NCI-H1417 treated with DMSO at 0.1 percent for 48 hours (cell line): ENCODE measurements at regions not wholly inside any gene's neighbourhood (a gene's known extent, or its start where the extent isn't known, plus 50 kb on each side); places are given as distances from the start of the nearest gene placed in this dataset.
"Not testable (repeated sequence)": the region's sequence is repeated elsewhere in the genome, so short reads cannot be mapped to it uniquely, and the experiment has no call there.

Source experiments
- DNase-seq: peaks from one replicate; lab custom pipeline; 2025; lab: John Stamatoyannopoulos, UW

DNA sequence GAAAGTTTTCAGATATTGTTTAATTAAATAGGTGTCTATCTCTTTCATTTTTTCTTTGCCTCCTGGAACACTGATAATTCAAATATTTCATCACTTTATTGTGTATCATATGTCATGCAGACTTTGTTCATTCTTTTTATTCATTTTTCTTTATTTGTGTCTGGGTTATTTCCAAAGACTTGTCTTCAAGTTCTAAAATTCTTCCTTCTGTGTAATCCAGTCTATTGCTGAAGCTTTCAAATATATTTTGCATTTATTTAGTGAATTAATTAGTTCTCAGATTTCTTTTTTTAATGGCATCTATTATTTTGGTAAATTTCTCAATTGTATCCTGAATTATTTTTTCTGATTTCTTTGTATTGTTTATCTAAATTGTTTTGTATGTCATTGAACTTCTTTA, 70.1 kb downstream of the ZNF330 start:
- no peak for DNase-seq

DNA sequence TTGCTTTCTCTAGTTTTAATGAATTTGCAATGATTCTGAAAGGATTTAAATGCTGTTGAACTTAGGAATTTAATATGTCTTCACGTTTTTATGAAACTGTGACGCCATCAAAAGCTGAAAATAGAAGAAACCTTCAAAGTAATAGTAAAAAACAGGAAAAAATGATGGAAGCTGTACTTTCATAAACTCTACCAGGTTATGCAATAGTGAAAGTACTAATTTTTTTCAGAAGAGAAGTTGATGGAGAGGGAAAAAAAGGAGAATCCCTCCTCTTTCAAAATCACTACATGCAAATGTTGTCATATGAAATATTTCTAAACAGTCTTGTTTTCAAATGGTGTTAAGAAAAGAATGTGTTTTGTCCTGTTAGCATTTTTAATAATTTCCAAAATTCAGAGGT, 73.6 kb downstream of the ZNF330 start:
- DNase-seq: no peak

DNA sequence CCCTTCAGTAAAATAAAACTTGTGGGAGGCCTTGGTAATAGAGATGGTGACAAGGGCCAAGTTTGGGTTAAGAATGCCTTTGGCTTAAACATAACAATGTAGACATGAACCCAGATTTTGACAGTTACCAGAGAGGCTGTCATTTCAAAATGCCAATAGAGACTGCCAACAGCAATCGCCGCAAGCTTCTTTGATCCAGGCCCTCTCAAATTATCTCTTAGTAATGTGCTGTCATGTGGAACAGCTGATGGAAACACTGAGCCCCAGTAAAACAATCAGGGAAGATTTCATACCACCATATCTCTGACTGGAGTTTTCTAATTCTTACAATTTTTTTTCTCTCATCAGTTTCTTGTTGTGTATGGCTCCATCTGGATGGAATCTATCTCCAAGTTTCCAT, 80.5 kb downstream of the ZNF330 start:
- no peak for DNase-seq

DNA sequence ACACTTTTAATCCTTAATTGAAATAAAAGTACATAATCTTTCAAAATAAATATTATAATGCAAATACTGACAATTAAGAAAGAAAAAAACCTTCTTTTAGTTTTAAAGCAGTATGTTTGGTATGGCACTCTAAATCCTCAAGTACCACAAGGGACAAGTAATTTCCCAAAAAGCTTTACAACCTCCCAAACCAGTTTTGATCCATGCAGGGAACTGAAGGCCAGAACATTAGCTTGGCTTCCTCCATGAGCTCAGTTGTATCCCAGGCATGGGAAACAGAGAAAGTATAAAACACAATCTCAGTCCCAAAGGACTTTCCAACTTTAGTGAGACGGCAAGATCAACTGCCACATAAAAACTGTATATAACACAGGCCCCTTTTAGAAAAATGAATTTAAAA, 82.2 kb downstream of the ZNF330 start:
- DNase-seq: no peak

DNA sequence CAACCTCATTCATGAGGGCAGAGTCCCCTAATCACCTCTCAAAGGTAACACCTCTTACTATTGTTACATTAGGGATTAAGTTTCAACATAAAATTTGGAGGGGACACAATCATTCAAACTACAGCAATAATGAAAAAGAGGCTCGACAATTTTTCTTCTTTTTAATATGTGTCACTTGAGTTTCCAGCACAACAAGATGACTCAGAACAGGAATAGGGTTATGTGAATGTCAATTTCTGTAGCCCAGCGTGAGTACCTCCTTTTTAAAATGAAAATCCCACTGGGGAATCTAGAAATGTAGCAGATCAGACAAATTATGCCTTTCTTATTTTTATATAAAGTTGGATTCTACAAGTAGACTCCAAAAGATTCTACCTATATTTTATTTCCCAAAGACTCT, 83.7 kb downstream of the ZNF330 start:
- DNase-seq: no peak

DNA sequence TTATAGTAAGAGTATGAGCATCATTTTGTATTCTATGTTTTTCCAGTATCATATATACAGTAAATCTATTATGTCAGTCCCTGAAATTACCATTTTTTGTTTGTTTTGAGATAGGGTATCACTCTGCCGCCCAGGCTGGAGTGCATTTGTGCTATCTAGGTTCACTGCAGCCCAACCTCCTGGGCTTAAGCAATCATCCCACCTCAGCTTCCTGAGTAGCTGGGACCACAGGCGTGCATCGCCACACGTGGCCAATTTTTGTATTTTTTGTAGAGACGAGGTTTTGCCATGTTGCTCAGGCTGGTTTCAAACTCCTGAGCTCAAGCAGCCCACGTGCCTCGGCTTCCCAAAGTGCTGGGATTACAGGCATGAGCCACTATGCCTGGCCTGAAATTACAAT, 85.6 kb downstream of the ZNF330 start:
- no peak for DNase-seq

DNA sequence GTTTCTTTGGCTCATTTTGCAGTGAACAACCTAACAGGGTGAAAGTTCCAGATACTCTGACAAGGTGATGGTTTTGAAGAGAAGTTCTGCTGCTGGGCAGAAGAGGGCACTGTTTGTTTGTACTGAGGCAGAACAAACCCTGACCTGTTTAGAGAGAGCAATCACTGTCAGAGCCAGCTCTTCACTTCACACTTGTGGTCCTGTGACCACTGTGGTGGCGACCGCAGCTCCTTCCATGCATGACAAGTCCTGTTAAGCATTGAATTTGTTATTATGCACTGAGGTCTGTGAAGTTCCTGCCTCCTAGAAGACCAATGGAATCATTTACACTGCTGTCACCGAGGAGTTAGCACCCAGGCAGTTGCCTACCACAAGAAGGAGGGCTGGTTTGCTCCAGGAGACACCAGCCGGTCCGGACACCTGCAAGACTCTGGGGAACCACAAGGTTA, 86.6 kb downstream of the ZNF330 start:
- peak; percentile 1 for DNase-seq

DNA sequence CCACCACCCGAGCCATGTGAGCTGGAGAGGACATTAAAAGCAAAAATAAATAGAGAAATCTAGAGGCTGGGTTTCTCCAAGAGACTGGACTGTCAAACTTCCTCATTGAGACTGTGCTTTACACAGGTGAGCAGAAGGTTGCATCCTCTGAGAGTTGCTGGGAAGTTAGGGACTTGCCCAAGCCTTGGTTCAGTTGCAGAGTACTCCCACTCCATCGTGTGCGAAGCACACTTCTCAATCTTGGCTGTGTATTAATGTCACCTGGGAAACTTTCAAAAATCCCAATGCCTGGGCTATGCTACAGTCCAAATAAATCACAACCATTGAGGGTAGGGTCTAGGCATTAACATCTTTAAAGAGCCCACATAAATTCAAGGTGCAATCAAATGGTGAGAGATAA, 89.2 kb downstream of the ZNF330 start:
- no peak for DNase-seq

DNA sequence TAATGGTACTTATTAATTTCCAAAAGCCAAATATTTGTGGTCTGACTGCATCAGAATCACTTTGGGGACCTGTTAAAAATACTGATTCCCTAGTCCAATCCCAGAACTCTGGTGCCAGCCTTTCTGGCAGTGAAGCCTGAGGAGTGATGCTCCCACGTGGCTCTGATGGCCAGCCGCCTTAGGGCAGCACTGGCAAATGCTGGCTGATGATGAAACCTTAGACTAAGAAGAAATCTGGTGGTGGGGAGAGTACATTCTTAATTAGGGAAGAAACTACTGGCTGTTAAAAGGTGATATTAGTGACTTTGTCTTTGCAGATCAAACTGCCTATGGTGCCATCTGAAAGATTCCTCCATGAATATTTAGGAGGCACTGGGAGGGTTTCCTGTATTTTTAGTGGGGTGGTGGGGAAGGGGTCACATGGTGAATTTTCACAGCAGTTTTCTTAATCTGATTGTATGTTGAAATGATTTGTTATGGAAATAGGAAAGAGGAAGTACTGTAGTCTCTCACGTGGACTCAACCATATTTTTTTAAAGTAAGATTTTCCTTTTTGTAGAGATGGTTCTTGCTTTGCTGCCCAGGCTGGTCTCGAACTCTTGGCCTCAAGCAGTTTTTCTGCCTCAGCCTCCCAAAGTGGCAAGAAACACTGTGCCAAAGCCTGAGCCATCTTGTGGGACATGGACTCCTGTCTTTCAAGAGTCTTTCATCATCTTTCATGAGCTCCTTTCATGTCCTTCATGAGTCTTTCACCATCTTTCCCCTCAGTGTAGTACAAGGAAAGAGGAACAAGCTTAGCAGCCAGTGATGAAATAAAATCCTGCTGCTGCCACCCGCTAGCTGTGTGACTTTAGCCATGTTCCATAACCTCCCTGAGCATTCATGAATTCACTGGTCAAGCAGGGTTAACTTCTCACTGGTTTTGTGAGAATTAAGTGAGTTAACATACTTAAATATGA, 90.8 kb downstream of the ZNF330 start:
- no peak for DNase-seq

DNA sequence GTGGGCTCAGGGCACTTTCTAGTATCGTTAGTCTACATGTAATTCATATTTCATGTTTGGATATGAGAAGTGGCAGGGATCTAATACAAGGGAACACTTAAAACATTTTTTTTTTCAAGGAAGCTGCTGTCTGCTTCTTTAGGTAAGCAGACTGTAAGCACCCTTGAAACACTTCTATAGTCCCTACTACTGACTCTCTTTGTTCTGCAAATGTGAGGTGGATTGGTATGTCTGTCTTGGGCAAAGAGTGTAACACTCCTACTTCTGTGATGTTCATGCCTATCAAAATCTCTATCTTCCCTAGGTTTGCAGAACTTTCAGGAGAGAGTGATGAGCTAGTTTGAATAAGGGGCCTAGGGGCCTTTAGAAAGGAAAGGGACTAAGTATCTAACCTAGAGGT, 93.9 kb downstream of the ZNF330 start:
- no peak for DNase-seq

DNA sequence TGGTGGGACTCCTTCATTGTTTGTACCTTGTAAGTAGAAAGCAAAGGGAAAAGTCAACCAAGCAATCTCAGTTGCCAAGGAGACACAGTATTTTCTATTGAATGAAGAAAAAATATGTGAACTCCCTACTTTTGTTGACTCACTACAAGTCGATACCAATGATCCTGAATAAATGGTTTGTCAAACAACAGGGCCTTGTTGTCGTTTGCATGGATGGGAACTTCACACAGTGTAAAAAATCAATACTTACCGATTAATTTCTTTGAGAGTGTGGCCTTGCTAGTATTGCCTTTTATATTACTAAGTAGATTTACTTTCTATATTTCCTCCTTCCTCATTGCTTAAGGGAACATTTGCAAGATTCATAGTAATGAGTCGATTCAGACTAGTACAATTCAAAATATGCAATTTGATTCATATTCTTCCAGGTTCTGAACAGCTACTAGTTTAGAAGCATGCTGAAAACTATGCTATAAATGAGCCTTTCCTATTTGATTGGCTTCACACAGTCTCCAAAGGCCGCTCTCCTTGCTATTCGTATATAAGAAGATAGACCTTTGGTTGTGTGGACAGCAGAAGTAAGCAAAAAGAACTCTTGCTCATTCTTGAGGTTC, 108.0 kb downstream of the ZNF330 start:
- no peak for DNase-seq

DNA sequence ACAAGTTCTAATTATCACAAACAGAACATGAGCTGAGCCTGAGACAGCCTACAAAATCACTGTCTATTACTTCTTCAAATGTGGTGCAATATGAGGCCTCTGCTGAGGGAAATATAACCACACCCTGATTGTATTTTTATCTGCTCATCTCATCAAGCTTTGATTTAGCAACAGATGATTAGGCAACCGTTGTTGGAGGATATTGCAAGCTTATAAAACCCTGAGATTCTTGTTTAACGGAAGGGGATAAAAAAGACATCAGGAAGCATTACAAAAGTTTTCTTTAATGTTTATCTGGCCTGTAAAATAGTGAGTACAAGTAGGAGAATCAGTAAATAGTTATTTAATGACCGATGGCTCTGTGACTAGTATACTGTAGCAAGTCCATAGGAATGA, 108.5 kb downstream of the ZNF330 start:
- no peak for DNase-seq

DNA sequence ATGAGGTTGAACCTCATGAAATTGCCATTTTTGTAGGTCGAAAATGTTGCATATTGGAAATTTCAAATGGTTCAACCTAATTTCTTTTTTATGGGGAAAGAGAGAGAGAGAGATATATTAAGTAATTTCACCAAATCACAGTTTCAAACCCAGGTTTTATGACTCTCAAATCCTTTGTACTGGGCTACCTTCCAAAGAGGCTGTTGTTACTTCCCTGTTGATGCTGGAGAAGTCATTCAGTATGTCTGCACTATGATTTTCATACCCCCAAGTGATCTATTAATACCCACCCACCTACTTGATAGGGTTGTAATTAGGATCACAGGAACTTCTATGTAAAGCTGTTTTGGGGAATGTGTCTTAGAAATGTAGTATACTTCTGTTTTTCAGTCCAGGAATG, 109.9 kb downstream of the ZNF330 start:
- DNase-seq: no peak

DNA sequence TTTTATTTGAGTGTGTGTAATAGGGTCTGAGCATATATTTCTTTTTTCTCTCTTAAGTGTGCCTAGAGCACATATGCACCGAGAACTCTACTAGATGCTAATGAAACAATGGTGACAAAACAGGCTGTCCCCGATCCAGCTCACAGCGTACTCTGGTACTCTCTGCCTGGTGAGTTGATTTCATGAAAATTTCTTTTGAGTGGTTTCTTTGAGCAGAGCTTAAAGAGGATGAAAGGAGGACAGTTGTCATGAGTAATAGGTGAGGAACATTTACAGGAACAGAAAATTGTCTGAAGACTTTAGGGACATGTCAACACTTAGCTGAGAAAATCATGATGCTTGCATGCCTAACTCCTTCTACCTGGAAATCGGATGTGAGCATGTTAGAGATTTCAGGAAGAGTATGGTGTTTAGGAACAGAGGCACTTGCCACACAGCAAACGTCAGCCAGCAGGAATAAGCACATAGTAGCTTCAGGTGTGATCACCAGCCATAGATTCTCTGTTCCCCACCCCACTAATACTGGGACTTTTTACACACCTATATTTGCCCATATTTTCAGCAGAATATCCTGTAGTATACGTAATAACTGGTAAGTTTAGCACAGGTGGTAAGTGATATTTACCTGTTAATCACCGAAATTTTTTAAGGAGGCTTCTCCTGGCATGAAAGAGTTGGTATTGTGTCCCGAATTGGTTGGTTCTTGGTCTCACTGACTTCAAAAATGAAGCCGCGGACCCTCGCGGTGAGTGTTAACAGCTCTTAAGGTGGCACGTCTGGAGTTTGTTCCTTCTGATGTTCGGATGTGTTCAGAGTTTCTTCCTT, 111.1 kb downstream of the ZNF330 start:
- no peak for DNase-seq

DNA sequence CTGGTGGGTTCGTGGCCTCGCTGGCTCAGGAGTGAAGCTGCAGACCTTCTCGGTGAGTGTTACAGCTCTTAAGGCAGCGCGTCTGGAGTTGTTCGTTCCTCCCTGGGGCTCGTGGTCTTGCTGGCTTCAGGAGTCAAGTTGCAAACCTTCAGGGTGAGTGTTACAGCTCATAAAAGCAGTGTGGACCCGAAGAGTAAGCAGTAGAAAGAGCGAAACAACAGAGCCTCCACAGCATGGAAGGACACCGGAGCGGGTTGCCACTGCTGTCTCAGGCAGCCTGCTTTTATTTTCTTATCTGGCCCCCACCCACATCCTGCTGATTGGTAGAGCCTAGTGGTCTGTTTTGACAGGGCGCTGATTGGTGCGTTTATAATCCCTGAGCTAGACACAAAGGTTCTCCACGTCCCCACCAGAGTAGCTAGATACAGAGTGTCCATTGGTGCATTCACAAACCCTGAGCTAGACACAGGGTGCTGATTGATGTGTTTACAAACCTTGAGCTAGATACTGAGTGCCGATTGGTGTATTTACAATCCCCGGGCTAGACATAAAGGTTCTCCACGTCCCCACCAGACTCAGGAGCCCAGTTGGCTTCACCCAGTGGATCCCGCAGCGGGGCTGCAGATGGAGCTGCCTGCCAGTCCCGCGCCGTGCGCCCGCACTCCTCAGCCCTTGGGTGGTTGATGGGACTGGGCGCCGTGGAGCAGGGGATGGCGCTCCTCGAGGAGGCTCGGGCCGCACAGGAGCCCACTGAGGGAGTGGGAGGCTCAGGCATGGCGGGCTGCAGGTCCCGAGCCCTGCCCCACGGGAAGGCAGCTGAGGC, 111.9 kb downstream of the ZNF330 start:
- DNase-seq: not testable (repeated sequence)

DNA sequence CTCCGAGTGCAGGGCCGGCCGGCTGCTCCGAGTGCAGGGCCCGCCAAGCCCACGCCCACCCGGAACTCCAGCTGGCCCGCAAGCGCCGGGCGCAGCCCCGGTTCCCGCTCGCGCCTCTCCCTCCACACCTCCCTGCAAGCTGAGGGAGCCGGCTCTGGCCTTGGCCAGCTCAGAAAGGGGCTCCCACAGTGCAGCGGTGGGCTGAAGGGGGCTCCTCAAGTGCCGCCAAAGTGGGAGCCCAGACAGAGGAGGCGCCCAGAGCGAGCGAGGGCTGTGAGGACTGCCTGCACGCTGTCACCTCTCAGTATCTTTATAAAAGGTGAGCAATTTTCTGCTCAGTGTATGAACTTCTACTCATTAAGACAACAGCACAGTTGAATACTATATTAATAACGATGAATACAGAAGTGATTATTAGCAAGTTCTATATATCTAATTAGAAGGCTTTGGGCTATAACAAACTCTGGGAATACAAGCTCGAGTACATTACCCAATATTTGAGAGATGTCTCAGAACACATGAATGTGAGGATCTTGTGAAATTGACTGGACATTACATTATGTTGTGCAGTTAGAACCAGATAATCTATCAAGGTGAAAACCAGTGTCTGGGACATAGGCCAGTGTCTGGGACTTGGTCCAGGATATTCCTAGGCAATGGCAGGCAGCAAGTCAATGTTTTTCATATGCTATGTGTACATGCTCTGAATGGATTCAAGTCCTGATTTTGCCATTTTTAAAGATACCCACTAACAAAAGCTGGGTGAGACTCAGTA, 112.9 kb downstream of the ZNF330 start:
- DNase-seq: not testable (repeated sequence)

DNA sequence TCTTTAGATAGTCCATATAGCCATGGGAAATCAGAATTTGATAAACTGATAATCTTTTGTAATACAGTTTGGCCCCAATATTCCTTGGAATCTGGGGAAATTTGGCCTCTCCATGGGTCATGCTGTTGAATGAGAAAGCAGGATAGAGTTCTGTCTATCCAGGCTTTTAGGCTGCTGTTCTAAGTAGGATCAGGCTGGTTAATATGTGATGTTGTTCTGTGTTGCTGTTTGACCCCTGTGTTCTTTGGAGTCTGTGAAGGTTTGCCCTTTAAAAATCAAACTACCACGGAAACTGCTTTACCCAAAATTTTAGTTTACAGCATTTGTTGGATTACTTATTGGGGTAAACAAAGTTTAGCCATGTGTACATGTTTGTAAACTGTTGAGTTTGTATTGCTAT, 114.5 kb downstream of the ZNF330 start:
- DNase-seq: no peak

DNA sequence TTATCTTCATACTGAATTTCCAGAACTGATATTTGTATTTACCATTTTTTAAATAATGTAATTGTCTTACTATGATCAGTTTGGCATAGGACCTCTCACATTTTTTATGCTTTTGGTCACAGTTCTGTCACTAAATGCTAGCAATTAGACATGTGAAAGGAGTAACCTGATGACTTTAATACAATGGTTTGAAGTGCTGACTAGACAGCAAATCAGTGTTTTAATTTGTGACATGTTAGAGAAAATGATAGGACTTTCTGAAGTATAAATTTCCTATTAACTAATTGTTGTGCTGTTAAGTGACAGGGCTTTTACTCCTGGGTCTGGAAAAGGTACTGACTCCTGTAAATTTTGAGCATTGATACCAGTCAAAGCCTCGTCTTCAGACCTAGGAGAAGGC, 117.5 kb downstream of the ZNF330 start:
- DNase-seq: no peak

DNA sequence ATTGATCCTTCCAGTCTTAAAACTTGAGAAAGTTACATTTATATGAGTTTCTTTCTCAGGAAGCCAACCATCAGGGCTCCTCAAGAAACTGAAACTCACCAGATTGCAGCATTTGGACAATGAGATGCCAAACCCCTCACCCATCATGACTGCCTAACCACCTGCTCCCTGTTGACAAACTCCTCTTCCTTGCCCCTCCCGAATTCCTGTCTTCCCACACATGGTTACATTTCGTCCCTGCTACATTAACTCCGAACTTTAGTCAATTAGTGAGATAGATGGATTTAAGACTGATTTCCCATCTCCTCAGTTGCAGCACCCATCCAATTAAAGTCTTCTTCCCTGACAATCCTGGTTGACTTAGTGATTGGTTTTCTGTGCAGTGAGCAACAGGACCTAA, 118.7 kb downstream of the ZNF330 start:
- no peak for DNase-seq

DNA sequence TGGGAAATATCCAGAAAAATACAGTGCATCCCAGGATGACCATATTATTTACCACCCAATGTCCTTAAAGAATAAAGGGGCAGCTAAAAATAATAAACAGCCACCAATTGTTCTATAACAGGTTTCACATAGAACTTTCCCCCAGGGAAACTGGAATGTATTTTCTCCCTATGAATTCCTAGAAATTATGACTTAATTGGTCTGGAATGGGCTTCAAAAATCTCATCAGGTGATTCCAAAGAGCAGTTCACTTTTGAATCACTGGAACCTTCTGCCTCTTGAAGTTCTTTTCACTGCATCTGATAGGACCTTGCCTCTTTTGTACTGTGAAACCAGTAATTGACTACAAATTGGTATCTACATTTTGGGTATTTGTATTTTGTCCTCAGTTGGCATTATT, 119.3 kb downstream of the ZNF330 start:
- no peak for DNase-seq

DNA sequence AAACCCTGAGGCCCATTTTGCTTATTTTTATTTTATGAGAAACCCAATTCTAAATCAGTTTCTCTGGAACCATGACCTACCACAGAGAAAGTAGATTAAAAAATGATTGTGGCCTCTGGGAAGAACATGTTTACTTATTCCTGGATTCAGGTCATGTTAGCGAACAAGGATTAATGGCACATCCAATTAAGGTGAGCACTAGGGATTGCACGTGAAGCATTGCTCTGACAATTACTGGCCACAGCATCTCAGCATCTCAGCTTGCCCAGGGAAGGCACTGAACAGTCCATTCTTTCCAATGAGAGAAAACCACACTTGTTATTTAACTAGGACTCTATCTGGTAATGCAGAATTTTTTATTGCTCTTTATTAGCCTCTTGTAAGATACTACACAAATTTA, 119.8 kb downstream of the ZNF330 start:
- no peak for DNase-seq
